GM12878 (cell line): ENCODE measurements at regions not wholly inside any gene's neighbourhood (a gene's known extent, or its start where the extent isn't known, plus 50 kb on each side); places are given as distances from the start of the nearest gene placed in this dataset.
A peak's percentile ranks its signal among the peaks of the same experiment; 100 is the strongest.

Experiments used
- ATAC-seq: fragments of 200-7000 bp; cut with Tn5 transposase; 3 replicates; pipeline ENCODE4 v1.9.1; 2020; ENCODE audit warnings: mild to moderate bottlenecking, moderate library complexity
- BruUV-seq: library from RNA; stranded (reverse); fragments of 400-500 nt; replicated peaks from 2 replicates; lab custom pipeline; 2021; lab: Mats Ljungman, UMichigan
- CTCF ChIA-PET: fragments of 300-600 bp; sonication (Branson Sonifier 250); formaldehyde crosslinking; extraction: SDS; loops from one replicate; lab custom pipeline; 2021; ENCODE audit warnings: inconsistent platforms; lab: Yijun Ruan, JAX
- POLR2A ChIA-PET: fragments of 350-600 bp; formaldehyde crosslinking; extraction: SDS; loops from one replicate; lab custom pipeline; 2021; ENCODE audit warnings: inconsistent platforms; lab: Charles Lee
- RAD21 ChIA-PET: fragments of 300-600 bp; sonication (Branson Sonifier 250); formaldehyde crosslinking; loops from one replicate; lab custom pipeline; 2023; ENCODE audit warnings: antibody characterized with exemption; ENCODE audit not compliant: unreplicated experiment; lab: Charles Lee
- SMC1A ChIA-PET: fragments of 300-600 bp; sonication (Branson Sonifier 250); formaldehyde crosslinking; loops from one replicate; lab custom pipeline; 2023; ENCODE audit not compliant: unreplicated experiment, uncharacterized antibody; lab: Charles Lee
- DNase-seq: peaks from one replicate; pipeline ENCODE4 v3.0.0-alpha.2; 2011; ENCODE audit warnings: low read depth, low spot score
- FAIRE-seq: peaks from 3 replicates; lab custom pipeline; 2011; peaks lifted over from hg19 to GRCh38; lab: Jason Lieb, UNC
- H2AFZ ChIP-seq: 2 replicates; pipeline ENCODE4 v1.6.0; 2011; ENCODE audit warnings: low read depth, low read length, control low read depth; ENCODE audit not compliant: control insufficient read depth
- H3K27ac ChIP-seq: 2 replicates; pipeline ENCODE4 v1.5.1; 2011; ENCODE audit warnings: control low read depth; ENCODE audit not compliant: control insufficient read depth, insufficient read depth
- H3K27me3 ChIP-seq, 2 experiments: replicated peaks in 1 of 2; 2 replicates each; pipeline versions ENCODE4 v1.6.0 to v1.6.1; 2011; ENCODE audit warnings: low read length in 1 of 2; ENCODE audit not compliant: control insufficient read depth in 2 of 2, insufficient read depth in 2 of 2
- H3K36me3 ChIP-seq, 2 experiments: 2 replicates each; pipeline ENCODE4 v1.5.1; 2011; ENCODE audit warnings: low read length in 1 of 2; ENCODE audit not compliant: control insufficient read depth in 2 of 2, insufficient read depth in 2 of 2
- H3K4me1 ChIP-seq: 2 replicates; pipeline ENCODE4 v1.6.1; 2011; ENCODE audit warnings: mild to moderate bottlenecking, low read length, moderate library complexity, mixed read lengths; ENCODE audit not compliant: control insufficient read depth, insufficient read depth
- H3K4me2 ChIP-seq: 2 replicates; pipeline ENCODE4 v1.6.0; 2011; ENCODE audit warnings: control low read depth; ENCODE audit not compliant: control insufficient read depth, insufficient read depth
- H3K4me3 ChIP-seq: fragments of 200-600 bp; sonication (generic); 2 replicates; pipeline ENCODE4 v1.5.1; 2016
- H3K79me2 ChIP-seq: 2 replicates; pipeline ENCODE4 v1.6.0; 2011; ENCODE audit warnings: low read length; ENCODE audit not compliant: control insufficient read depth, insufficient read depth
- H3K9ac ChIP-seq: 2 replicates; pipeline ENCODE4 v1.8.0; 2011; ENCODE audit warnings: low read length, control low read depth, mixed read lengths; ENCODE audit not compliant: control insufficient read depth, insufficient read depth
- H3K9me3 ChIP-seq: replicated peaks from 3 replicates; pipeline ENCODE4 v1.5.1; 2011; ENCODE audit warnings: mild to moderate bottlenecking, low read length; ENCODE audit not compliant: control insufficient read depth, insufficient read depth
- H4K20me1 ChIP-seq: 2 replicates; pipeline ENCODE4 v1.6.0; 2011; ENCODE audit not compliant: control insufficient read depth, insufficient read depth
- BCL11A ChIP-seq: IDR thresholded peaks from 2 replicates; pipeline ENCODE4 v1.6.1; 2011; ENCODE audit warnings: low read depth, low read length
- BMI1 ChIP-seq: fragments of 450-650 bp; IDR thresholded peaks from 2 replicates; pipeline ENCODE4 v1.6.1; 2016; ENCODE audit warnings: mild to moderate bottlenecking, moderate library complexity, borderline replicate concordance
- CREB1 ChIP-seq: IDR thresholded peaks from 2 replicates; pipeline ENCODE4 v1.6.1; 2012; ENCODE audit warnings: low read depth, mild to moderate bottlenecking, inconsistent platforms
- IKZF2 ChIP-seq, 2 experiments: fragments of 450-650 bp; IDR thresholded peaks; 2 replicates each; pipeline ENCODE4 v1.6.1; 2017; ENCODE audit warnings: mild to moderate bottlenecking in 2 of 2, moderate library complexity in 2 of 2
- IRF4 ChIP-seq: IDR thresholded peaks from 2 replicates; pipeline ENCODE4 v1.6.1; 2011; ENCODE audit warnings: low read depth, low read length
- JUNB ChIP-seq: IDR thresholded peaks from 2 replicates; pipeline ENCODE4 v1.6.1; 2016; ENCODE audit warnings: antibody characterized with exemption, mild to moderate bottlenecking
- NFIC ChIP-seq: IDR thresholded peaks from 2 replicates; pipeline ENCODE4 v1.6.1; 2012; ENCODE audit warnings: low read depth, mild to moderate bottlenecking, inconsistent platforms, low read length, moderate library complexity
- NFYB ChIP-seq: IDR thresholded peaks from 2 replicates; pipeline ENCODE4 v1.6.1; 2011; ENCODE audit warnings: low read depth, mild to moderate bottlenecking, low read length, improper control_type of control experiment, moderate library complexity; ENCODE audit not compliant: insufficient read depth
- NKRF ChIP-seq: fragments of 450-650 bp; conservative IDR thresholded peaks from 2 replicates; pipeline ENCODE4 v1.6.1; 2017; ENCODE audit warnings: mild to moderate bottlenecking, moderate library complexity
- PBX3 ChIP-seq: IDR thresholded peaks from 2 replicates; pipeline ENCODE4 v1.6.1; 2011; ENCODE audit warnings: mild to moderate bottlenecking, low read depth, low read length, moderate library complexity; ENCODE audit not compliant: insufficient replicate concordance
- RUNX3 ChIP-seq: IDR thresholded peaks from 2 replicates; pipeline ENCODE4 v1.6.1; 2012; ENCODE audit warnings: low read length, inconsistent platforms
- ZBTB11 ChIP-seq: fragments of 450-650 bp; formaldehyde crosslinking; IDR thresholded peaks from 2 replicates; pipeline ENCODE4 v1.5.0; 2022; ENCODE audit warnings: mild to moderate bottlenecking, missing genetic modification characterization
- ZNF384 ChIP-seq: IDR thresholded peaks from 2 replicates; pipeline ENCODE4 v1.6.1; 2012; ENCODE audit warnings: low read depth, mild to moderate bottlenecking, low read length, improper control_type of control experiment, borderline replicate concordance
- WGBS: methylation state at CpG from one replicate; pipeline ENCODE4 v1.1.6; 2016; ENCODE audit warnings: low lambda C conversion rate; ENCODE audit not compliant: insufficient replicate concordance, insufficient coverage; ENCODE audit errors: missing lambda C conversion rate; 5-methylcytosine and 5-hydroxymethylcytosine counted together
- in situ Hi-C: fragments of 300-500 bp; cut with MboI; formaldehyde crosslinking; loops from 9 replicates; pipeline ENCODE4 v1.14.3; 2018; ENCODE audit warnings: mixed read lengths
- intact Hi-C: fragments of 100-400 bp; cut with micrococcal nuclease; formaldehyde crosslinking; loops from one replicate; pipeline ENCODE4 v1.14.2; 2022; ENCODE audit not compliant: unreplicated experiment
- TF ChIP-seq, protein P1 (sequence below): IDR thresholded peaks from 2 replicates; pipeline ENCODE4 v1.6.1; 2012; ENCODE audit warnings: low read length, inconsistent platforms

DNA sequence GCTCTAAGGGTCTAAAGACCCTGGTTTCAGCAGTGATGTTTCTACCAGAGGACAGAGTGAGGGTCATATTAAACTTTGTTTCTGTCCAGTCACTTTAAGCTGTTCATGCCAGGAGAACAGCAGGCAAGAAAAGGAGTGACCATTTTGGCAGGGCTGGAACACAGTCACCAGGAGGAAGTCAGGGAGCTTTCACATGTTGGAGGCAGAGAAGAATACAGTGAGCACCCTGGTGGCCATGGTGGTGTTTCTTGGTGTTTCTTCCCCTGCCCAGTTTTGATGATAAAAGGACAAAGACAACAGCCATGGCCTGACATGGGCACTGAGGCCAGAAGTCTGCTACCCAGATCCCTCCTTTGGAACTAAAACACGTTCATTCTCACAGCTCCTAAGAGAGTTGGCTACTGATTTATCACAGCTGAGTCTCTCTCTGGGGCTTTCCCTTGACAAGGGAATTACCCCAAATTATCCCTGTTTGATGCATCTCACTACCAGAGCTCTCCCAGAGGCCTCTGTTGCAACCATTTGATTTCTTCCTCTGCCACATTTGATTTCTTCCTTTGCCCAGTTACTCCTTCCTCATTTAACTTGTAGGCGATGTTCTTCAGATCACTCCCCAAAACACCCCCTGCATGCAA, 106.4 kb upstream of the NWD2 start (continued):
- TF ChIP-seq CREB1 (no peak), BCL11A (peak; percentile 45; the same call in 1 of the 2 replicates), NKRF (no peak), NFYB (no peak), JUNB (peak; percentile 34; the same call in 1 of the 2 replicates), ZNF384 (no peak)

DNA sequence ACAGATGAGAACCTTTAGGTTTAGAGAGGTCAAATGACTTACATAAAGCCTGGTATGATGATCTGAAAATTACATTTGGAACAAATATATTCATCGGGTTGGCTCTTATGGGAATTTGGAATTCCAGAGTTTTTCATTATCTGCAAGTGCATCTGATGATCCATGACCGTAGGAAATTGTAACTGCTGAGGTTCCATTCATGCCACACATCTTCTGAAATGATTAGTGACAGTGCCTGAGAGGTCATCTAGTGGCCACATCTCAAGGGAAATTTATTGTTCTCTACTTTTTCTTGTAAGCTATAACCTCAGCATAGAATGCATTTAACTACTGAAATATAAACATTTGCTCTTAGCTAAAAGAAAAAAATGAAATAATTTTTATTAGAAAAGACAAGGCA, 105.8 kb upstream of the NWD2 start:
- Histone ChIP-seq H3K36me3 (no peaks in the 10 kb centered on the region), H4K20me1 (no peaks in the 10 kb centered on the region), H2AFZ (no peak overlapping the region), H3K4me3 (no peak overlapping the region), H3K27me3 (no peaks in the 10 kb centered on the region), H3K4me2 (no peak overlapping the region), H3K79me2 (no peaks in the 10 kb centered on the region), H3K27ac (no peak overlapping the region), H3K9ac (no peak overlapping the region), H3K4me1 (no peaks in the 10 kb centered on the region), H3K9me3 (no peaks in the 10 kb centered on the region)
- ChIA-PET POLR2A (no interaction called here), RAD21 (interaction anchor here (1.0 kb wide), 1 partner anchor 725 kb away, joined by 3 read pairs; no protein-coding TSS in a partner anchor), CTCF (no interaction called here), SMC1A (interaction anchor here (1.0 to 1.6 kb wide), 3 partner anchors 13 to 262 kb away, joined by 3 to 4 read pairs (median 3); no protein-coding TSS in a partner anchor)
- WGBS = 18% methylated on average over 2 of the region's 2 CpGs
- intact Hi-C loops = no loop called here
- in situ Hi-C loops = no loop called here
- FAIRE-seq (no peak), ATAC-seq (peak; percentile 64), DNase-seq (no peak)
- no TSS peak for BruUV-seq
- TF ChIP-seq BCL11A (0 out of 2 replicates have a peak, but pooled peaks have one; percentile 52), NFIC (peak; percentile 61; the same call in 1 of the 2 replicates), PBX3 (no peak), IKZF2 (IDR thresholded peaks at IDR 0.05) (peak in 1 of 2 experiments; percentile 43; a peak in 1 of 4 replicates), RUNX3 (peak; percentile 65), IRF4 (peak; percentile 47; the same call in 1 of the 2 replicates), ZBTB11 (CRISPR knock-in tag) (no peak), BMI1 (no peak)
- TF ChIP-seq, protein P1, sequence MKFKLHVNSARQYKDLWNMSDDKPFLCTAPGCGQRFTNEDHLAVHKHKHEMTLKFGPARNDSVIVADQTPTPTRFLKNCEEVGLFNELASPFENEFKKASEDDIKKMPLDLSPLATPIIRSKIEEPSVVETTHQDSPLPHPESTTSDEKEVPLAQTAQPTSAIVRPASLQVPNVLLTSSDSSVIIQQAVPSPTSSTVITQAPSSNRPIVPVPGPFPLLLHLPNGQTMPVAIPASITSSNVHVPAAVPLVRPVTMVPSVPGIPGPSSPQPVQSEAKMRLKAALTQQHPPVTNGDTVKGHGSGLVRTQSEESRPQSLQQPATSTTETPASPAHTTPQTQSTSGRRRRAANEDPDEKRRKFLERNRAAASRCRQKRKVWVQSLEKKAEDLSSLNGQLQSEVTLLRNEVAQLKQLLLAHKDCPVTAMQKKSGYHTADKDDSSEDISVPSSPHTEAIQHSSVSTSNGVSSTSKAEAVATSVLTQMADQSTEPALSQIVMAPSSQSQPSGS = peak; percentile 49; the same call in 1 of the 2 replicates
